ENCODE measurements at regions not wholly inside any gene's neighbourhood (a gene's known extent, or its start where the extent isn't known, plus 50 kb on each side); places are given as distances from the start of the nearest gene placed in this dataset.

DNA sequence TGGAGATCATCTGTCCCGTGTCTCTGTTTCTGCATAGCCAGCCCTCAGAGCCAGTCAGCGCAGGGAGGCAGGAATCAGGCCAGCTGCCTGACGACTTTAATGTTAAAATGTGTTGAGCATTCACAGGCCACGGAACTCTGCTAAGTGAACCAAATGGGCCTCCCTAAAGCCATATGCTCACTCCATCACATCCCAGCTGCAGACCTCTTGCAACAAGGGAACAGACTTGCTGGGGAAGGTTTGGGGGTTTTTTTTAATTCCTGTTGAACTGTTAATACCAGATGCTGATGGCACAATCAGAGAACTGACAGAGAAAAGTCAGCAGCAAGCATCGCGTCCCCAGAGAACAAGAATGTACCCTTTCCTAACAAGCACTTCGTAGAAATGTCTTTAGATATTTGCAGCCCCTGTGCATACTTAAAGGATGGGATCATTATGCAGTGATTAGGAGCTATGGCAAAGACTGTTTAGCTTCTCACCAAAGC, 900.4 kb upstream of the AUTS2 start:
- no peaks in the 10 kb centered on the region for H3K9me3 ChIP-seq (ENCODE audit: control insufficient read depth, insufficient read depth, low read length)
- no peaks in the 10 kb centered on the region for H3K36me3 ChIP-seq (ENCODE audit: control insufficient read depth, insufficient read depth, low read length)
- 68% methylated on average over 6 of the region's 7 CpGs for WGBS (ENCODE audit: insufficient coverage)
- DNase-seq (no peak), ATAC-seq (no peak)
- H3K4me3 Mint-ChIP-seq = no peak overlapping the region
- H3K27ac ChIP-seq (ENCODE audit: low read length) = no peak overlapping the region
- no peak overlapping the region for H3K27ac Mint-ChIP-seq
- H3K9me3 Mint-ChIP-seq = peaks cover 11 to 15% of the 10 kb centered on the region in 2 donors
- H3K4me1 ChIP-seq (ENCODE audit: control insufficient read depth, insufficient read depth, low read length) = no peaks in the 10 kb centered on the region
- H3K4me3 ChIP-seq (ENCODE audit: low read length) = no peak overlapping the region
- no peaks in the 10 kb centered on the region for H3K4me1 Mint-ChIP-seq
- intact Hi-C loops (cut with micrococcal nuclease) = no loop called here
- no peaks in the 10 kb centered on the region for H3K27me3 ChIP-seq (ENCODE audit: control insufficient read depth, insufficient read depth, low read length)
- H3K27me3 Mint-ChIP-seq (ENCODE audit: low read depth in 2 of 2) = no peaks in the 10 kb centered on the region
- H3K36me3 Mint-ChIP-seq = no peaks in the 10 kb centered on the region
- TF ChIP-seq, protein P1, sequence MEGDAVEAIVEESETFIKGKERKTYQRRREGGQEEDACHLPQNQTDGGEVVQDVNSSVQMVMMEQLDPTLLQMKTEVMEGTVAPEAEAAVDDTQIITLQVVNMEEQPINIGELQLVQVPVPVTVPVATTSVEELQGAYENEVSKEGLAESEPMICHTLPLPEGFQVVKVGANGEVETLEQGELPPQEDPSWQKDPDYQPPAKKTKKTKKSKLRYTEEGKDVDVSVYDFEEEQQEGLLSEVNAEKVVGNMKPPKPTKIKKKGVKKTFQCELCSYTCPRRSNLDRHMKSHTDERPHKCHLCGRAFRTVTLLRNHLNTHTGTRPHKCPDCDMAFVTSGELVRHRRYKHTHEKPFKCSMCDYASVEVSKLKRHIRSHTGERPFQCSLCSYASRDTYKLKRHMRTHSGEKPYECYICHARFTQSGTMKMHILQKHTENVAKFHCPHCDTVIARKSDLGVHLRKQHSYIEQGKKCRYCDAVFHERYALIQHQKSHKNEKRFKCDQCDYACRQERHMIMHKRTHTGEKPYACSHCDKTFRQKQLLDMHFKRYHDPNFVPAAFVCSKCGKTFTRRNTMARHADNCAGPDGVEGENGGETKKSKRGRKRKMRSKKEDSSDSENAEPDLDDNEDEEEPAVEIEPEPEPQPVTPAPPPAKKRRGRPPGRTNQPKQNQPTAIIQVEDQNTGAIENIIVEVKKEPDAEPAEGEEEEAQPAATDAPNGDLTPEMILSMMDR (IDR thresholded peaks at IDR 0.05) = no peak

DNA sequence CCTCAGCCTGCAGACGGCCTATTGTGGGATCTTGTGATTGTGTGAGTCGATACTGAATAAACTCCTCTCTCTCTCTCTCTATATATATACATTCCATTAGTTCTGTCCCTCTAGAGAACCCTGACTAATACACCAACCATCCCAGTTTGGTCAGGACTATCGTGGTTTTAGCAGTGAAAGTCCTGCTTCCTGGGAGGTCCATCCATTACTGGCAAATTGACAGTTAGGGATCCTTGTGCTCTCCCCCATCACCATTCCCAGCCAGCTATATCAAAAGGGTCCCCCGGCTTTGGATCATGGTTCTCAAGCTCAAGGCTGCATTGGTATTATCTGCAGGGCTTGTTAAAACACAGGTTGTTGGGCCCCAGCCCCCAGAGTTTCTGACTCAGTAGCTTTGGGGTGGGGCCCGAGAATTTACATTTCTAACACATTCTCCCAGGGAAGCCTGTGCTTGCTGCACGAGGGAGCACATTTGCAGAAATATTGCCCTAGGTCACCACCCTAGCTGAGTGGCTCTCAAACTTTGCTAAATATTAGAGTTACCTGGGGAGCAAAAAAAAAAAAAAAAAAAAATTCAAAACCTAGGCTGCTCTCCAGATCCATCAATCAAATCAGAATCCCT, 899.1 kb upstream of the AUTS2 start:
- ATAC-seq = no peak
- peaks cover 2% of the 10 kb centered on the region for H3K9me3 ChIP-seq (ENCODE audit: control insufficient read depth, insufficient read depth, low read length)
- peaks cover 17% of the 10 kb centered on the region in 2 donors for H3K9me3 Mint-ChIP-seq
- TF ChIP-seq, protein P1 (IDR thresholded peaks at IDR 0.05) = no peak
- no peak overlapping the region for H3K4me3 ChIP-seq (ENCODE audit: low read length)
- no peaks in the 10 kb centered on the region for H3K27me3 Mint-ChIP-seq (ENCODE audit: low read depth in 2 of 2)
- H3K27ac Mint-ChIP-seq = no peak overlapping the region
- H3K27me3 ChIP-seq (ENCODE audit: control insufficient read depth, insufficient read depth, low read length) = no peaks in the 10 kb centered on the region
- H3K4me3 Mint-ChIP-seq = no peak overlapping the region
- no peaks in the 10 kb centered on the region for H3K36me3 Mint-ChIP-seq
- 62% methylated on average over 5 of the region's 6 CpGs for WGBS (ENCODE audit: insufficient coverage)
- no peaks in the 10 kb centered on the region for H3K4me1 Mint-ChIP-seq
- no peak for DNase-seq
- intact Hi-C loops (cut with micrococcal nuclease) = no loop called here
- H3K27ac ChIP-seq (ENCODE audit: low read length) = no peak overlapping the region
- H3K4me1 ChIP-seq (ENCODE audit: control insufficient read depth, insufficient read depth, low read length) = no peaks in the 10 kb centered on the region
- no peaks in the 10 kb centered on the region for H3K36me3 ChIP-seq (ENCODE audit: control insufficient read depth, insufficient read depth, low read length)

- intact Hi-C loops (cut with micrococcal nuclease) = no loop called here
- TF ChIP-seq, protein P1 (IDR thresholded peaks at IDR 0.05) = no peak
- Histone ChIP-seq H3K27ac (ENCODE audit: low read length) (no peak overlapping the region), H3K4me3 (ENCODE audit: low read length) (no peak overlapping the region), H3K9me3 (ENCODE audit: control insufficient read depth, insufficient read depth, low read length) (peaks cover 3% of the 10 kb centered on the region), H3K36me3 (ENCODE audit: control insufficient read depth, insufficient read depth, low read length) (no peaks in the 10 kb centered on the region), H3K27me3 (ENCODE audit: control insufficient read depth, insufficient read depth, low read length) (no peaks in the 10 kb centered on the region), H3K4me1 (ENCODE audit: control insufficient read depth, insufficient read depth, low read length) (no peaks in the 10 kb centered on the region)
- H3K9me3 Mint-ChIP-seq = peaks cover 13 to 15% of the 10 kb centered on the region in 2 donors
- H3K27ac Mint-ChIP-seq = no peak overlapping the region
- no peaks in the 10 kb centered on the region for H3K4me1 Mint-ChIP-seq
- no peaks in the 10 kb centered on the region for H3K36me3 Mint-ChIP-seq
- H3K4me3 Mint-ChIP-seq = no peak overlapping the region
- WGBS (ENCODE audit: insufficient coverage) = 72% methylated on average over 3 of the region's 3 CpGs
- ATAC-seq (no peak), DNase-seq (no peak)
- H3K27me3 Mint-ChIP-seq (ENCODE audit: low read depth in 2 of 2) = no peaks in the 10 kb centered on the region
Measured at GRCh38 chr7:68700414-68700813, 897.9 kb upstream of the AUTS2 start.

DNA sequence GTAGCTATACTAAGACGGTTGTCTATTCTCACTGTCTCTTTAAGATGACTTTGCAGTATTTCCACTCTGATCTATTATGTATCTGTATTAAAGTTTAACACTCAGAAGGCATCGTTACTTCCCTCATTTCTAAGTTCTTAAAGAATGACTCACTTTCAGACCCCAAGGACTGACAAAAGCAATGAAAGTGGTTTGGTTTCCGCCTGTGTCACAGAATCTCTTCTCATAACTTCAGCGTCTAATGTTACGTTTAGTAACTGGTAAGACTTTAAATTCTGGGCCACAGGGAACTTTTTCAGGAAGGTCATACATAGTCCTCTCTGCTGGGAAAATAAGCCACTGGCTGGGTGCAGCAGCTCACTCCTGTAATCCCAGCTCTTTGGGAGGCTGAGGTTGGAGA, 892.0 kb upstream of the AUTS2 start:
- Histone ChIP-seq H3K27ac (ENCODE audit: low read length) (no peak overlapping the region), H3K27me3 (ENCODE audit: control insufficient read depth, insufficient read depth, low read length) (no peaks in the 10 kb centered on the region), H3K36me3 (ENCODE audit: control insufficient read depth, insufficient read depth, low read length) (no peaks in the 10 kb centered on the region), H3K9me3 (ENCODE audit: control insufficient read depth, insufficient read depth, low read length) (peaks cover 17% of the 10 kb centered on the region), H3K4me3 (ENCODE audit: low read length) (no peak overlapping the region), H3K4me1 (ENCODE audit: control insufficient read depth, insufficient read depth, low read length) (no peaks in the 10 kb centered on the region)
- no peak overlapping the region for H3K27ac Mint-ChIP-seq
- DNase-seq (no peak), ATAC-seq (no peak)
- no peaks in the 10 kb centered on the region for H3K4me1 Mint-ChIP-seq
- WGBS (ENCODE audit: insufficient coverage) = 72% methylated on average over 5 of the region's 5 CpGs
- H3K4me3 Mint-ChIP-seq = no peak overlapping the region
- H3K9me3 Mint-ChIP-seq = peaks cover 16 to 21% of the 10 kb centered on the region in 2 donors
- H3K27me3 Mint-ChIP-seq (ENCODE audit: low read depth in 2 of 2) = no peaks in the 10 kb centered on the region
- TF ChIP-seq, protein P1 (IDR thresholded peaks at IDR 0.05) = no peak
- intact Hi-C loops (cut with micrococcal nuclease) = no loop called here
- no peaks in the 10 kb centered on the region for H3K36me3 Mint-ChIP-seq

All from natural killer cell (primary cell).